ENCODE measurements at regions not wholly inside any gene's neighbourhood (a gene's known extent, or its start where the extent isn't known, plus 50 kb on each side); places are given as distances from the start of the nearest gene placed in this dataset.

DNA sequence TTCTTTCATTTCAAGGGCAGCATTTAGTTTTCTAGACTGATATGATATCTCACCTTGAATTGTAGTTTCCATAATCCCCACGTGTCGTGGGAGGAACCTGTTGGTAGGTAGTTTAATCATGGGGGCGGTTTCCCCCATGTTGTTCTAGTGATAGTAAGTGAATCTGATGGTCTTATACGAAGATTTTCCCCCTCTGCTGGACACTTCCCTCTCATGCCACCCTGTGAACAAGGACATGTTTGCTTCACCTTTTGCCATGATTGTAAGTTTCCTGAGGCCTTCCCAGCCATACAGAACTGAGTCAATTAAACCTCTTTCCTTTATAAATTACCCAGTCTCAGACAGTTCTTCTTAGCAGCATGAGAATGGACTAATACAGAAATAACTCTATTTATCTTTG, 851.1 kb upstream of the FAT3 start:
- H3K4me3 ChIP-seq, result no peak overlapping the region
- DNase-seq (no peak), ATAC-seq (no peak)
- intact Hi-C loops (cut with DNase I), result no loop called here
- no peaks in the 10 kb centered on the region for H3K27me3 ChIP-seq (ENCODE audit: insufficient read depth in 3 of 3, low read length in 2 of 3)
- no peaks in the 10 kb centered on the region for H3K36me3 ChIP-seq (ENCODE audit: insufficient read depth in 1 of 2, low read depth in 1 of 2)
- no peaks in the 10 kb centered on the region for H3K4me1 ChIP-seq
- H3K27ac ChIP-seq, result no peak overlapping the region
- WGBS, 3 donors, result 77 to 84% (median 81%) methylated on average over 4 of the region's 4 CpGs
- TF ChIP-seq, protein P1, sequence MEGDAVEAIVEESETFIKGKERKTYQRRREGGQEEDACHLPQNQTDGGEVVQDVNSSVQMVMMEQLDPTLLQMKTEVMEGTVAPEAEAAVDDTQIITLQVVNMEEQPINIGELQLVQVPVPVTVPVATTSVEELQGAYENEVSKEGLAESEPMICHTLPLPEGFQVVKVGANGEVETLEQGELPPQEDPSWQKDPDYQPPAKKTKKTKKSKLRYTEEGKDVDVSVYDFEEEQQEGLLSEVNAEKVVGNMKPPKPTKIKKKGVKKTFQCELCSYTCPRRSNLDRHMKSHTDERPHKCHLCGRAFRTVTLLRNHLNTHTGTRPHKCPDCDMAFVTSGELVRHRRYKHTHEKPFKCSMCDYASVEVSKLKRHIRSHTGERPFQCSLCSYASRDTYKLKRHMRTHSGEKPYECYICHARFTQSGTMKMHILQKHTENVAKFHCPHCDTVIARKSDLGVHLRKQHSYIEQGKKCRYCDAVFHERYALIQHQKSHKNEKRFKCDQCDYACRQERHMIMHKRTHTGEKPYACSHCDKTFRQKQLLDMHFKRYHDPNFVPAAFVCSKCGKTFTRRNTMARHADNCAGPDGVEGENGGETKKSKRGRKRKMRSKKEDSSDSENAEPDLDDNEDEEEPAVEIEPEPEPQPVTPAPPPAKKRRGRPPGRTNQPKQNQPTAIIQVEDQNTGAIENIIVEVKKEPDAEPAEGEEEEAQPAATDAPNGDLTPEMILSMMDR (IDR thresholded peaks at IDR 0.05), result no peak
- no peaks in the 10 kb centered on the region for H3K9me3 ChIP-seq

DNA sequence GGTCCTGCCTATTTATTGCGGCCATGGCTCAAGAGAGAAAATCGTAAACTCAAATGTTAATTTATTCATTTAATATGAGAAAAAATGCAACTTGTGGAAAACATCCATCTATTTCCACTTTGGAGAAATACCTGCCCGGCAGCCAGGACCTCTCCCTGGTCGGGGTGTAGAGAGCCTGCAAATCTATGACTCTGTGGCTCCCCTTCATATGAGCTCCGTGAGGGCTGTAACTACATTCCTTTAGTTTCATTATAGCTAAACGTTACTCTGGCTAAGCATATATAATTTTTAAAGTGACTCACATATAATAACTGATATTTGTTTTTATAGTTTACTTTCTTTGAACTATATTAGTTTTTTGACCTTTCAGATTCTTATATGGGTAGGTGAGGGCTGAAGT, 857.8 kb upstream of the FAT3 start:
- intact Hi-C loops (cut with DNase I), result no loop called here

DNA sequence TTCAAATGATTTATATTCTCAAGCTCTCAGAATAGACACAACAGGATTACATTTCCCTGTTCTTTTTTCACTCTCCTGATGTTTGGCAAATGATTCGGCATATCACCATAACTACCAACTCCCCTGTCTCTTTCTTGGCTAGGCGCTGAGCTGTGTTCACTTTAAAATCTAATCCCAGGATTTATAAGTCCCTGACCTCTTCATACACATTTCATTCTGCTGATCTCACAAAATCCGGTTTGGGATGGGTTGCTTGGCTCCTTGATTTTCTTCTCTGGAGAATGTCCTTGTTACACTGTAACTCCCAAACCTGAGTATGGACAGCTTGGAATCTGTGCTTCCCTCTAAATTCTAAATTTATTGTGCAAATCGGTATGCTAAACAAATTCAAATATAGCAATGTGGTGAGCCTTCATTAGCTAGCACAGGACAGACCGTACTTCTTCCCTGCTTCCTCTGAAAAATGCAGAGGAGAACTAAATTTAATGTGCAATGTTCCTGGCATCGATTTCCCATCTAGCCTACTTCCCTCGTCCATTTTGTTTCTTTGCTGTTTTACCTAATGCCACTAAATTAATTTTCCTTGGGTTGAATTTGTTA, 858.5 kb upstream of the FAT3 start:
- Histone ChIP-seq H3K27ac (no peak overlapping the region), H3K36me3 (ENCODE audit: insufficient read depth in 1 of 2, low read depth in 1 of 2) (no peaks in the 10 kb centered on the region), H3K4me3 (no peak overlapping the region), H3K27me3 (ENCODE audit: insufficient read depth in 3 of 3, low read length in 2 of 3) (no peaks in the 10 kb centered on the region), H3K9me3 (no peaks in the 10 kb centered on the region), H3K4me1 (no peaks in the 10 kb centered on the region)
- TF ChIP-seq, protein P1 (IDR thresholded peaks at IDR 0.05), result no peak
- DNase-seq, result no peak
- 36 to 45% (median 40%) methylated on average over 7 of the region's 7 CpGs for WGBS, 3 donors
- intact Hi-C loops (cut with DNase I), result no loop called here
- ATAC-seq, result no peak

More for the DNA sequence above, 857.8 kb upstream of the FAT3 start:
- 75 to 78% (median 76%) methylated on average over 6 of the region's 6 CpGs for WGBS, 3 donors
- ATAC-seq (no peak), DNase-seq (no peak)
- no peaks in the 10 kb centered on the region for H3K27me3 ChIP-seq (ENCODE audit: insufficient read depth in 3 of 3, low read length in 2 of 3)
- H3K9me3 ChIP-seq, result no peaks in the 10 kb centered on the region
- H3K27ac ChIP-seq, result no peak overlapping the region
- no peaks in the 10 kb centered on the region for H3K36me3 ChIP-seq (ENCODE audit: insufficient read depth in 1 of 2, low read depth in 1 of 2)
- no peak overlapping the region for H3K4me3 ChIP-seq
- no peaks in the 10 kb centered on the region for H3K4me1 ChIP-seq
- TF ChIP-seq, protein P1 (IDR thresholded peaks at IDR 0.05), result no peak

GRCh38 chr11:91350931-91351330, 873.7 kb upstream of the FAT3 start:
- DNase-seq (no peak), ATAC-seq (no peak)
- Histone ChIP-seq H3K27me3 (ENCODE audit: insufficient read depth in 3 of 3, low read length in 2 of 3) (no peaks in the 10 kb centered on the region), H3K4me1 (no peaks in the 10 kb centered on the region), H3K27ac (no peak overlapping the region), H3K4me3 (no peak overlapping the region), H3K36me3 (ENCODE audit: insufficient read depth in 1 of 2, low read depth in 1 of 2) (no peaks in the 10 kb centered on the region), H3K9me3 (no peaks in the 10 kb centered on the region)
- 59 to 71% (median 69%) methylated on average over 3 of the region's 3 CpGs for WGBS, 3 donors
- TF ChIP-seq, protein P1 (IDR thresholded peaks at IDR 0.05), result no peak
- intact Hi-C loops (cut with DNase I), result no loop called here

DNA sequence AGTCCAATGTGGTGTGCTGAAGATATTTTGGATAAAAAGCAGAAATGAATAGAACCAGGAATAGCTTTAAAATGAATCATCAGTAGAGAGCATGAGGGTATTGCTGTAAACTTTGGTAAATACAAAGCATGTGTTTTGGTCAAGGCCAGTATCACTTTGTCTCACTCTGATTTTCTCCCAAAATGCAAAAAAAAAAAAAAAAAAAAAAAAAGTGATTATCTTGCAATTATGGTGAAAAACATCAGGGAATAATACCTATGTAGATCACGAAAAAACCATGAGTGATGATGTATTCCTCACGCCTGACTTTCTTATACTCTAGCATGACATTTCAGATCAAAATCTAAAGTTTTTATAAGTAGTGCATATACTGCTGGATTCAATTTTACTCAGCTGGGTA, 897.9 kb upstream of the FAT3 start:
- intact Hi-C loops (cut with DNase I), result no loop called here
- Histone ChIP-seq H3K27me3 (ENCODE audit: insufficient read depth in 3 of 3, low read length in 2 of 3) (no peaks in the 10 kb centered on the region), H3K4me1 (no peaks in the 10 kb centered on the region), H3K9me3 (no peaks in the 10 kb centered on the region), H3K4me3 (no peak overlapping the region), H3K36me3 (ENCODE audit: insufficient read depth in 1 of 2, low read depth in 1 of 2) (no peaks in the 10 kb centered on the region), H3K27ac (no peak overlapping the region)
- WGBS, 3 donors, result 84 to 93% (median 87%) methylated on average over 2 of the region's 2 CpGs
- DNase-seq, result no peak
- ATAC-seq, result no peak
- TF ChIP-seq, protein P1 (IDR thresholded peaks at IDR 0.05), result no peak

Measured in psoas muscle (tissue), 7 donors.